ENCODE measurements at regions not wholly inside any gene's neighbourhood (a gene's known extent, or its start where the extent isn't known, plus 50 kb on each side); places are given as distances from the start of the nearest gene placed in this dataset.
A peak's percentile ranks its signal among the peaks of the same experiment; 100 is the strongest.

- DNase-seq (ENCODE audit: low spot score): no peak
Observed at GRCh38 chr11:32265911-32266310, 169.4 kb downstream of the WT1 start.

GRCh38 chr11:32266601-32267000 lies 168.7 kb downstream of the WT1 start:
- DNase-seq (ENCODE audit: low spot score): peak; percentile 5

GRCh38 chr11:32267679-32268187 lies 167.6 kb downstream of the WT1 start:
- DNase-seq (ENCODE audit: low spot score): no peak

GRCh38 chr11:32273931-32274330 lies 161.4 kb downstream of the WT1 start:
- no peak for DNase-seq (ENCODE audit: low spot score)

GRCh38 chr11:32279672-32280071 lies 155.7 kb downstream of the WT1 start:
- DNase-seq (ENCODE audit: low spot score): no peak

GRCh38 chr11:32280339-32280738 lies 155.0 kb downstream of the WT1 start:
- DNase-seq (ENCODE audit: low spot score): no peak

- DNase-seq (ENCODE audit: low spot score): no peak
Observed at GRCh38 chr11:32288276-32288675, 147.1 kb downstream of the WT1 start.

- DNase-seq (ENCODE audit: low spot score): no peak
Observed at GRCh38 chr11:32289701-32290100, 145.6 kb downstream of the WT1 start.

GRCh38 chr11:32290783-32291182 lies 144.6 kb downstream of the WT1 start:
- DNase-seq (ENCODE audit: low spot score): no peak

- DNase-seq (ENCODE audit: low spot score): peak; percentile 54
Observed at GRCh38 chr11:32297611-32298011, 137.7 kb downstream of the WT1 start.

GRCh38 chr11:32302826-32303225 lies 132.5 kb downstream of the WT1 start:
- DNase-seq (ENCODE audit: low spot score): no peak

- no peak for DNase-seq (ENCODE audit: low spot score)
Observed at GRCh38 chr11:32304521-32304920, 130.8 kb downstream of the WT1 start.

GRCh38 chr11:32305460-32305859 lies 129.9 kb downstream of the WT1 start:
- DNase-seq (ENCODE audit: low spot score): no peak

GRCh38 chr11:32307471-32307870 lies 127.9 kb downstream of the WT1 start:
- DNase-seq (ENCODE audit: low spot score): no peak

GRCh38 chr11:32307913-32308312 lies 127.4 kb downstream of the WT1 start:
- DNase-seq (ENCODE audit: low spot score): no peak

- DNase-seq (ENCODE audit: low spot score): no peak
Observed at GRCh38 chr11:32309530-32310213, 125.7 kb downstream of the WT1 start.

- DNase-seq (ENCODE audit: low spot score): no peak
Observed at GRCh38 chr11:32310214-32310601, 125.1 kb downstream of the WT1 start.

- no peak for DNase-seq (ENCODE audit: low spot score)
Observed at GRCh38 chr11:32311346-32312065, 123.8 kb downstream of the WT1 start.

GRCh38 chr11:32312206-32312817 lies 123.0 kb downstream of the WT1 start:
- peak; percentile 75 for DNase-seq (ENCODE audit: low spot score)

- DNase-seq (ENCODE audit: low spot score): peak; percentile 88
Observed at GRCh38 chr11:32312865-32313403, 122.4 kb downstream of the WT1 start.

- DNase-seq (ENCODE audit: low spot score): no peak
Observed at GRCh38 chr11:32313477-32313876, 121.9 kb downstream of the WT1 start.

GRCh38 chr11:32315121-32315520 lies 120.2 kb downstream of the WT1 start:
- DNase-seq (ENCODE audit: low spot score): no peak

GRCh38 chr11:32316232-32316631 lies 119.1 kb downstream of the WT1 start:
- DNase-seq (ENCODE audit: low spot score): no peak
